Stimulated activated naive B cell treated with anti-CD40 and anti-IgM and Interleukin-4, amounts not matched to agents 10 μg/mL and 1 μg/mL and 100 μg/mL, for 72 hours (primary cell): ENCODE measurements at regions not wholly inside any gene's neighbourhood (a gene's known extent, or its start where the extent isn't known, plus 50 kb on each side); places are given as distances from the start of the nearest gene placed in this dataset.

ENCODE experiments used
- ATAC-seq, 2 donors: fragments of 150-1000 bp; cut with Tn5 transposase; replicated peaks; 2 replicates each; pipeline ENCODE4 v1.10.0; 2021; ENCODE audit warnings: moderate library complexity in 1 of 2
- DNase-seq: peaks from one replicate; pipeline ENCODE4 v3.0.0; 2021
- H3K27ac Mint-ChIP-seq: one replicate; pipeline ENCODE4 v1.8.0; 2022; ENCODE audit warnings: mild to moderate bottlenecking, mixed read lengths
- H3K27me3 Mint-ChIP-seq, 2 donors: one replicate each; pipeline ENCODE4 v1.8.0; 2022; ENCODE audit warnings: mixed read lengths in 2 of 2
- H3K36me3 Mint-ChIP-seq, 2 donors: one replicate each; pipeline ENCODE4 v1.8.0; 2022; ENCODE audit warnings: mixed read lengths in 2 of 2, mild to moderate bottlenecking in 1 of 2
- H3K4me1 Mint-ChIP-seq, 2 donors: one replicate each; pipeline ENCODE4 v1.8.0; 2022; ENCODE audit warnings: mixed read lengths in 2 of 2, mild to moderate bottlenecking in 1 of 2
- H3K4me3 Mint-ChIP-seq, 2 donors: one replicate each; pipeline ENCODE4 v1.8.0; 2022; ENCODE audit warnings: mild to moderate bottlenecking in 2 of 2, mixed read lengths in 2 of 2, moderate library complexity in 1 of 2
- H3K9me3 Mint-ChIP-seq, 2 donors: one replicate each; pipeline ENCODE4 v1.8.0; 2022; ENCODE audit warnings: mixed read lengths in 2 of 2, mild to moderate bottlenecking in 1 of 2

DNA sequence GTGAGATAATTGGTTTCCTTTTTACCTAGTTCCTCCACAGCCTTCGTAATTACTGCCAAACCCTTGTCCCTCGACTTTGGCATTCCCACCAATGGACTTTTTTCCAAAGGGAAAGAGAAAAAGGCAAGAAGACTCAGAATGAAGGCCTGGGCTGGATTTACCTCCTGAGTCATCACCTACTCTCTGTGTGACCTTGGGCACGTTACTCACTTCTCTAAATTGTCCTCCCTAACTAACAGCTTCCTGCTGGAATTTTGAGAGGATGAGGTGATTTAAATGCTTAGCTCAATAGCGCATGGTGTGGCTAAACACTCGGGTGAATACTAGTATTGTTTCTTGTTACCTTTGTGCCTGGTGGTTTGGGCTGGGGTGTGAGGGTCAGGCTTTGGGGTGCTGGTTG lies 146.6 kb downstream of the DHX35 start:
- Mint-ChIP-seq H3K9me3 (peaks cover 4 to 10% of the 10 kb centered on the region in 2 donors), H3K4me3 (no peak overlapping the region), H3K36me3 (no peaks in the 10 kb centered on the region), H3K4me1 (peaks cover 0 to 4% of the 10 kb centered on the region in 2 donors), H3K27me3 (peaks cover 41 to 58% of the 10 kb centered on the region in 2 donors), H3K27ac (no peak overlapping the region)
- no peak for DNase-seq
- no peak for ATAC-seq

DNA sequence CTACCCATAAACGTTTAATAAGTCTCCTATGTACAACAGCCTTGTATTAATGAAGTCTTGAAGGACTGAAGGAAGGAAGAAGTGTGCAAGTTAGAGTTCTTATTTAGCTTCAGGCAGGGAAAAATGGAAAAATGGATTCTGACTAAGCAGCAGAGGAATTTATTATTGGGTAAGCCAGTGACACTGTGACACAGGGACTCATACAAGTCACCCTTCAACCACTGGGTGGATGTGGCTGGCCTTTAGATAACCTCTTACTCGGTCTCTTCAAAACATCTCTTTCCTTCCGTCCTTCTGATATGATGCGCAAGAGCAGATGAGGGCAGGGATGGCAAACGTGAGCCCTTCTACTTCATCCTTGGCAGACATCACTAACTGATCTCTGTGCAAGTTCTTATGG lies 145.6 kb downstream of the DHX35 start:
- H3K4me3 Mint-ChIP-seq: no peak overlapping the region
- H3K9me3 Mint-ChIP-seq: peaks cover 10 to 15% of the 10 kb centered on the region in 2 donors
- DNase-seq (no peak), ATAC-seq (no peak)
- H3K4me1 Mint-ChIP-seq: peaks cover 0 to 4% of the 10 kb centered on the region in 2 donors
- peaks cover 43 to 62% of the 10 kb centered on the region in 2 donors for H3K27me3 Mint-ChIP-seq
- no peaks in the 10 kb centered on the region for H3K36me3 Mint-ChIP-seq
- H3K27ac Mint-ChIP-seq: no peak overlapping the region

- Mint-ChIP-seq H3K27me3 (peaks cover 41 to 59% of the 10 kb centered on the region in 2 donors), H3K4me3 (no peak overlapping the region), H3K9me3 (peaks cover 10 to 15% of the 10 kb centered on the region in 2 donors), H3K4me1 (no peaks in the 10 kb centered on the region), H3K27ac (no peak overlapping the region), H3K36me3 (no peaks in the 10 kb centered on the region)
- DNase-seq (no peak), ATAC-seq (no peak)
These were observed 144.6 kb downstream of the DHX35 start for GRCh38 chr20:39106791-39107190.

- H3K27me3 Mint-ChIP-seq: peaks cover 40 to 54% of the 10 kb centered on the region in 2 donors
- ATAC-seq: no peak
- peaks cover 10 to 15% of the 10 kb centered on the region in 2 donors for H3K9me3 Mint-ChIP-seq
These were observed 143.4 kb downstream of the DHX35 start for GRCh38 chr20:39105551-39105950.

GRCh38 chr20:39103732-39104131 lies 141.6 kb downstream of the DHX35 start:
- DNase-seq (no peak), ATAC-seq (no peak)
- Mint-ChIP-seq H3K4me1 (no peaks in the 10 kb centered on the region), H3K36me3 (no peaks in the 10 kb centered on the region), H3K9me3 (peaks cover 10 to 15% of the 10 kb centered on the region in 2 donors), H3K4me3 (no peak overlapping the region), H3K27me3 (peaks cover 41 to 57% of the 10 kb centered on the region in 2 donors), H3K27ac (no peak overlapping the region)

More at GRCh38 chr20:39105551-39105950, 143.4 kb downstream of the DHX35 start:
- DNase-seq: no peak
- Mint-ChIP-seq H3K4me1 (no peaks in the 10 kb centered on the region), H3K36me3 (no peaks in the 10 kb centered on the region), H3K4me3 (no peak overlapping the region), H3K27ac (no peak overlapping the region)

DNA sequence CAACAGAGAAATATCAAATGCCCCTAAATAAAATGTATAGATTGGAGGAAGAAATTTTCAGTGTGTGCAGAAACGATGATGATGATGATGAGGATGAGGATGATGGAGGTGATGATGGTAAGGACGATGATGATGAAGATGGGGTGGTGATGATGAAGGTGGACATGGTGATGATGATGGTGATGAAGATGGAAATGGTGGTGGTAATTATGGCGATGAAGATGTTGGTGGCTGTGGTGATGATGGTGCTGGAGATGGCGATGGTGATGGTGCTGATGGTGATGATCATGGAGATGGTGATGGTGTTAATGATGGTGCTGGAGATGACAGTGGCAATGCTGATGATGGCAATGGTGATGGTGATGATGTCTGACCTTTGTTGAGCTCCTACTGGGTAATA lies 141.2 kb downstream of the DHX35 start:
- H3K27me3 Mint-ChIP-seq: peaks cover 42 to 60% of the 10 kb centered on the region in 2 donors
- DNase-seq: no peak
- ATAC-seq: no peak

GRCh38 chr20:39101895-39102294 lies 139.8 kb downstream of the DHX35 start:
- DNase-seq (no peak), ATAC-seq (no peak)
- peaks cover 44 to 55% of the 10 kb centered on the region in 2 donors for H3K27me3 Mint-ChIP-seq
- H3K9me3 Mint-ChIP-seq: peaks cover 10 to 12% of the 10 kb centered on the region in 2 donors
- no peaks in the 10 kb centered on the region for H3K4me1 Mint-ChIP-seq
- no peak overlapping the region for H3K27ac Mint-ChIP-seq
- no peaks in the 10 kb centered on the region for H3K36me3 Mint-ChIP-seq
- H3K4me3 Mint-ChIP-seq: no peak overlapping the region

More for the DNA sequence above, 141.2 kb downstream of the DHX35 start:
- Mint-ChIP-seq H3K9me3 (peaks cover 10 to 15% of the 10 kb centered on the region in 2 donors), H3K4me3 (no peak overlapping the region), H3K36me3 (no peaks in the 10 kb centered on the region), H3K27ac (no peak overlapping the region), H3K4me1 (no peaks in the 10 kb centered on the region)

DNA sequence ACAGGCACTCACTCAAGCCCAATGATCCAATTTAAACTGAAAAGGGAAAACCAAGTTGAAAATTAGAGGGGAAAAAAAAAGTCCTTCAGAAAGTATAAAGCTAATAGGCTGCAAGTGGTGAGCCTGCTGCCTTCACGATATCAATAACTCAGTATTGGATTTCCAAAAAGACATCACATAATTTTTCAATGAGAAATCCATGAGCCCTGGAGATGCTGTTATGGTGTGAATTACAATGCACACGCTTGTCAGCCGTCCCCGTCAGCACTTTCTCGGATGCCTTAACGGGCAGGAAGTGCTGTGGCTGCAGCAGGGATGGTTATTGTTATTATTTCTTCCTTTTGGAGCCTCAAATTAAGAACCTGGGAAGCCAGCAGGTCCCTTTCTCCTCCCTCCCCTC lies 138.5 kb downstream of the DHX35 start:
- ATAC-seq (no peak), DNase-seq (no peak)
- H3K36me3 Mint-ChIP-seq: no peaks in the 10 kb centered on the region
- peaks cover 43 to 46% of the 10 kb centered on the region in 2 donors for H3K27me3 Mint-ChIP-seq
- no peak overlapping the region for H3K27ac Mint-ChIP-seq
- H3K4me3 Mint-ChIP-seq: no peak overlapping the region
- peaks cover 6 to 7% of the 10 kb centered on the region in 2 donors for H3K9me3 Mint-ChIP-seq
- H3K4me1 Mint-ChIP-seq: no peaks in the 10 kb centered on the region

DNA sequence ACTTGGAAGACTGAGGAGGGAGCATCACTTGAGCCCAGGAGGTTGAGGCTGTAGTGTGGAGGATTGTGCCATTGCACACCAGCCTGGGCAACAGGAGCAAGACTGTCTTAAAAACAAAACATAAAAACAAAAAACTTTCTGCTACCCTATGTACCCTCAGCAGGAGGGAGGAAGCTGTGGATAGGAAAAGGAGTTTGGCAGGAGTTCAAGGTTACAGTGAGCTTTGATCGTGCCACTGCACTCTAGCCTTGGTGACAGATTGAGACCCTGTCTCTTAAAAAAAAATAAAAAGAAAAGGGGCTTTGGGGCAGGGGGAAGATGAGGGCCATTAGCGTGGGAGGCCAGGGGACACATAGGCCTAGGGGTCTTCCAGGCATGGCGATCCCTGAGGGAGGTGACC lies 135.7 kb downstream of the DHX35 start:
- Mint-ChIP-seq H3K27ac (no peak overlapping the region), H3K27me3 (peaks cover 42 to 45% of the 10 kb centered on the region in 2 donors), H3K9me3 (no peaks in the 10 kb centered on the region), H3K36me3 (no peaks in the 10 kb centered on the region), H3K4me1 (no peaks in the 10 kb centered on the region), H3K4me3 (no peak overlapping the region)
- no peak for ATAC-seq
- no peak for DNase-seq

DNA sequence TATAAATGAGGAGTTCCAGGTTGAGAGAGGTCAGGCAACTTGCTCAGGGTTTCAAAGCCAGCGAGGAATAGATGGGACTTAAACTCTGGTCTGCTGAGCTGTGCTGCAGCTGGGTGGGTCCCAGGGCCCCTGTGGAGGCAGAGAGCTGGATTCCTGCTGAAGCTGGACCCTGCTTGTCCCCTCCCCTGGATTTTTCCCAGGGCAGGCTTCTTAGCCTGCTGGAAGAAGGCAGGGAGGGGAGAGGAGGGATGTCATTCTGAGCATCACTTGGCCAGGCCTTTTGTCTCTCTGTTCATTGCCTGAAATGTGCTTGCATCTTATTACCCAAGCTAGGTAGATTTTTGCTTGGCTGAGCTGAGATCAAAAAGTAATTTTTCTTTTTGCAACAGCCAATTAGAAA lies 133.7 kb downstream of the DHX35 start:
- Mint-ChIP-seq H3K4me3 (no peak overlapping the region), H3K4me1 (no peaks in the 10 kb centered on the region), H3K27me3 (peaks cover 36 to 40% of the 10 kb centered on the region in 2 donors), H3K36me3 (no peaks in the 10 kb centered on the region), H3K27ac (no peak overlapping the region), H3K9me3 (no peaks in the 10 kb centered on the region)
- ATAC-seq: no peak
- DNase-seq: no peak

- no peak for ATAC-seq
These were observed 132.2 kb downstream of the DHX35 start for GRCh38 chr20:39094391-39094790.

GRCh38 chr20:39092733-39093410 lies 130.7 kb downstream of the DHX35 start:
- DNase-seq (no peak), ATAC-seq (no peak)
- Mint-ChIP-seq H3K4me1 (peaks cover 0 to 1% of the 10 kb centered on the region in 2 donors), H3K36me3 (no peaks in the 10 kb centered on the region), H3K27me3 (peaks cover 26 to 27% of the 10 kb centered on the region in 2 donors), H3K4me3 (no peak overlapping the region), H3K27ac (no peak overlapping the region), H3K9me3 (peaks cover 0 to 2% of the 10 kb centered on the region in 2 donors)

More at GRCh38 chr20:39094391-39094790, 132.2 kb downstream of the DHX35 start:
- H3K4me1 Mint-ChIP-seq: no peaks in the 10 kb centered on the region
- H3K27ac Mint-ChIP-seq: no peak overlapping the region
- no peaks in the 10 kb centered on the region for H3K36me3 Mint-ChIP-seq
- H3K4me3 Mint-ChIP-seq: no peak overlapping the region
- no peaks in the 10 kb centered on the region for H3K9me3 Mint-ChIP-seq
- H3K27me3 Mint-ChIP-seq: peaks cover 31 to 37% of the 10 kb centered on the region in 2 donors
- no peak for DNase-seq

DNA sequence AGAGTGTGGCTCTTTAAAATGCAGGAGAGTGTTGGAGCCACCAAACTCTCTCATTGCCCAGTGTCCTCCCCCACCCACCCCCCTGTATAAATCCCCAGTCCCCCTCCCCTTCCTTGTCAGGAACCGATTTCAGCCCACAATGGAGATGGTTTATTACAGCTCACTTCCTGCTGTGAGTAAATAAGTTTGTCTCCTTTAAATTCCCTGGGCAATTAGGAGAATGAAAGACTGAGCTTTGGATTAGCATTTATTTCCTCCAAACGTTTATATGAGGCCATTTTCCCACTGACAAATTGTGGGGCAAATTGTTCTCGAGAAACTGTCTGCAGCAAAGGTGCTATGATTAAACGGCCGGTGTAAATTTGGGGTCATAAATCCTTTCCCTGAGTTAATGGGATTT lies 128.8 kb downstream of the DHX35 start:
- Mint-ChIP-seq H3K27me3 (peaks cover 19 to 28% of the 10 kb centered on the region in 2 donors), H3K4me1 (peaks cover 0 to 1% of the 10 kb centered on the region in 2 donors), H3K27ac (no peak overlapping the region), H3K9me3 (peaks cover 0 to 2% of the 10 kb centered on the region in 2 donors), H3K4me3 (no peak overlapping the region), H3K36me3 (no peaks in the 10 kb centered on the region)
- no peak for DNase-seq
- no peak for ATAC-seq

- Mint-ChIP-seq H3K9me3 (peaks cover 2 to 4% of the 10 kb centered on the region in 2 donors), H3K27ac (no peak overlapping the region), H3K27me3 (peaks cover 19 to 35% of the 10 kb centered on the region in 2 donors), H3K4me1 (peaks cover 0 to 1% of the 10 kb centered on the region in 2 donors), H3K4me3 (no peak overlapping the region), H3K36me3 (no peaks in the 10 kb centered on the region)
- ATAC-seq (no peak), DNase-seq (no peak)
These were observed 127.7 kb downstream of the DHX35 start for GRCh38 chr20:39089797-39090196.
